SU-DHL-6 (cell line): ENCODE measurements at regions not wholly inside any gene's neighbourhood (a gene's known extent, or its start where the extent isn't known, plus 50 kb on each side); places are given as distances from the start of the nearest gene placed in this dataset.

ENCODE experiments used
- H2AFZ ChIP-seq: fragments of 200-600 bp; sonication (generic); 2 replicates; pipeline ENCODE4 v1.6.1; 2014; ENCODE audit warnings: low read depth, mild to moderate bottlenecking, moderate library complexity, mixed read lengths, antibody characterized with exemption, low read length; ENCODE audit not compliant: severe bottlenecking
- H3F3A ChIP-seq: fragments of 200-600 bp; shearing (Covaris generic); 2 replicates; pipeline ENCODE4 v1.6.0; 2016; ENCODE audit warnings: antibody characterized with exemption, mild to moderate bottlenecking; ENCODE audit not compliant: insufficient read depth
- H3K27ac ChIP-seq: fragments of 200-600 bp; sonication (generic); 2 replicates; pipeline ENCODE4 v1.5.1; 2016; ENCODE audit warnings: low read depth, mild to moderate bottlenecking, low read length, moderate library complexity, mixed read lengths
- H3K27me3 ChIP-seq: fragments of 200-600 bp; sonication (generic), shearing (Covaris generic); 2 replicates; pipeline ENCODE4 v1.6.0; 2014; ENCODE audit warnings: mild to moderate bottlenecking, low read length
- H3K36me3 ChIP-seq: fragments of 200-600 bp; sonication (generic); 2 replicates; pipeline ENCODE4 v1.6.1; 2014; ENCODE audit warnings: mild to moderate bottlenecking, low read length, mixed read lengths
- H3K4me2 ChIP-seq: fragments of 300-600, 200-600 bp; shearing (Covaris generic), sonication (generic); 2 replicates; pipeline ENCODE4 v1.6.0; 2014; ENCODE audit warnings: low read length, low read depth, mild to moderate bottlenecking; ENCODE audit not compliant: poor library complexity, severe bottlenecking
- H3K4me3 ChIP-seq: fragments of 200-600 bp; sonication (generic); 2 replicates; pipeline ENCODE4 v1.5.1; 2014; ENCODE audit warnings: antibody characterized with exemption, low read length, mild to moderate bottlenecking, mixed read lengths; ENCODE audit not compliant: insufficient read depth, poor library complexity, severe bottlenecking
- H3K79me2 ChIP-seq: fragments of 200-600 bp; sonication (generic); 2 replicates; pipeline ENCODE4 v1.6.1; 2014; ENCODE audit warnings: mild to moderate bottlenecking, low read length, moderate library complexity; ENCODE audit not compliant: insufficient read depth
- H3K9ac ChIP-seq: fragments of 200-600 bp; sonication (generic); 2 replicates; pipeline ENCODE4 v1.7.0; 2014; ENCODE audit warnings: mild to moderate bottlenecking, low read length
- H3K9me2 ChIP-seq: fragments of 200-600 bp; sonication (generic); replicated peaks from 2 replicates; pipeline ENCODE4 v1.6.1; 2014; ENCODE audit warnings: low read length; ENCODE audit not compliant: insufficient read depth
- H3K9me3 ChIP-seq: fragments of 200-600 bp; sonication (generic); 2 replicates; pipeline ENCODE4 v1.6.1; 2014; ENCODE audit warnings: low read length, mixed read lengths; ENCODE audit not compliant: insufficient read depth
- H4K20me1 ChIP-seq: fragments of 200-600 bp; sonication (generic); 2 replicates; pipeline ENCODE4 v1.6.1; 2014; ENCODE audit warnings: low read depth, mild to moderate bottlenecking, antibody characterized with exemption, low read length, moderate library complexity, mixed read lengths
- CTCF ChIP-seq: fragments of 200-600 bp; sonication (generic); IDR thresholded peaks from one replicate; pipeline ENCODE4 v1.5.1; 2017; ENCODE audit warnings: antibody characterized with exemption, mild to moderate bottlenecking, low read length, moderate library complexity; ENCODE audit not compliant: insufficient read depth, poor library complexity, severe bottlenecking
- EZH2phosphoT487 ChIP-seq: fragments of 200-600 bp; sonication (generic), shearing (Covaris generic); conservative IDR thresholded peaks from 2 replicates; pipeline ENCODE4 v1.6.1; 2018; ENCODE audit warnings: mild to moderate bottlenecking, antibody characterized with exemption, low read length, moderate library complexity, mixed read lengths

GRCh38 chr1:229011022-229011421 lies 259.9 kb upstream of the RAB4A start:
- no peak overlapping the region for H3K27ac ChIP-seq
- H2AFZ ChIP-seq: no peak overlapping the region
- no peak overlapping the region for H3K4me2 ChIP-seq
- no peaks in the 10 kb centered on the region for H3F3A ChIP-seq
- no peak overlapping the region for H3K9ac ChIP-seq
- H3K27me3 ChIP-seq: no peaks in the 10 kb centered on the region
- H3K9me2 ChIP-seq: no peaks in the 10 kb centered on the region
- no peak overlapping the region for H3K4me3 ChIP-seq
- no peaks in the 10 kb centered on the region for H3K79me2 ChIP-seq
- H4K20me1 ChIP-seq: no peaks in the 10 kb centered on the region
- no peaks in the 10 kb centered on the region for H3K36me3 ChIP-seq
- H3K9me3 ChIP-seq: no peaks in the 10 kb centered on the region
- TF ChIP-seq EZH2phosphoT487 (no peak), CTCF (no peak)

DNA sequence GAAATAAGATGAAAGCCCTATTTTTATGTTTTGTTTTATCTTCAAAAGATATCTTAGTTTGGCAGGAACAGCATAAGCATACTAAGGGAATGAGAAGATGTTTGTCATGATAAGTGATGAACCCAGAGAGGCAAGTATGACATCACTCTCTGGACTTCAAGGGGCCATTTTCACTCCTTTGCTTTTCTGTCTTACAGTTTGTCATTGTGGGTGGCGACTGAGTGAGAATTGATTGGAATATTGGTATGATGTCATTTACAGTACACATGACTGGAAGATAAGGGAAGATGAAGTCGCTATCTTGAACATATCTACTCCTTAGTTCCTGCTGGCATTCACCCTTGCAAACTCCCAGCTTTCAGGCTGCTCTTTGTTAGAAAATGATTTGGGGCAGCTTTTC lies 258.1 kb upstream of the RAB4A start:
- H2AFZ ChIP-seq: no peak overlapping the region
- TF ChIP-seq EZH2phosphoT487 (no peak), CTCF (no peak)
- no peaks in the 10 kb centered on the region for H3K9me3 ChIP-seq
- H4K20me1 ChIP-seq: no peaks in the 10 kb centered on the region
- H3K79me2 ChIP-seq: no peaks in the 10 kb centered on the region
- H3K9ac ChIP-seq: no peak overlapping the region
- H3F3A ChIP-seq: no peaks in the 10 kb centered on the region
- H3K4me2 ChIP-seq: no peak overlapping the region
- H3K27ac ChIP-seq: no peak overlapping the region
- H3K36me3 ChIP-seq: no peaks in the 10 kb centered on the region
- no peak overlapping the region for H3K4me3 ChIP-seq
- H3K27me3 ChIP-seq: no peaks in the 10 kb centered on the region
- no peaks in the 10 kb centered on the region for H3K9me2 ChIP-seq

DNA sequence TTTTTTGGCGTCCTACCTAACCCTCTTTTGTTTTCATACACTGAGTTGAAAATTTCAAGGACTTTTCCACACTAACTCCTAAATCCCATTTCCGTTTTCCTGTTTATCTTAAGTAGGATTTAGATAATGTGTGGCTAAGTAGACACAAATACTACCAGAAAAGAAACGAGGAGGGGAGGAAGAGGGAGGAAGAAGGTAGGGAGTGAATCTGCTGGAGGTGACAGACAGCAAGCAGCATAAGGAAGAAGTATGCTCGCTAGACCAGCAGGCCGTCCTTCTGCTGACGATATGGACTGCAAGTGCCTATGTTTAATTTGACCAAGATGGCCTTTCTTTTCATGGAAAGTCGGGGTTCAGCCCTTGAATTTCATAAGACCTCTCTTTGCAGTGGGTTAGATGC lies 256.9 kb upstream of the RAB4A start:
- Histone ChIP-seq H3K9ac (no peak overlapping the region), H3K79me2 (no peaks in the 10 kb centered on the region), H3K36me3 (no peaks in the 10 kb centered on the region), H2AFZ (no peak overlapping the region), H4K20me1 (no peaks in the 10 kb centered on the region), H3K9me3 (no peaks in the 10 kb centered on the region), H3F3A (no peaks in the 10 kb centered on the region), H3K4me3 (no peak overlapping the region), H3K4me2 (no peak overlapping the region), H3K9me2 (no peaks in the 10 kb centered on the region), H3K27ac (no peak overlapping the region), H3K27me3 (no peaks in the 10 kb centered on the region)
- TF ChIP-seq CTCF (no peak), EZH2phosphoT487 (no peak)

GRCh38 chr1:229015806-229016205 lies 255.1 kb upstream of the RAB4A start:
- Histone ChIP-seq H3K36me3 (no peaks in the 10 kb centered on the region), H3F3A (no peaks in the 10 kb centered on the region), H3K27me3 (no peaks in the 10 kb centered on the region), H3K9me3 (no peaks in the 10 kb centered on the region), H3K4me2 (no peak overlapping the region), H3K79me2 (no peaks in the 10 kb centered on the region), H2AFZ (no peak overlapping the region), H3K27ac (no peak overlapping the region), H3K9ac (no peak overlapping the region), H3K4me3 (no peak overlapping the region), H3K9me2 (no peaks in the 10 kb centered on the region), H4K20me1 (no peaks in the 10 kb centered on the region)
- TF ChIP-seq CTCF: no peak
- no peak for TF ChIP-seq EZH2phosphoT487
